DLD1 (cell line): ENCODE measurements at regions not wholly inside any gene's neighbourhood (a gene's known extent, or its start where the extent isn't known, plus 50 kb on each side); places are given as distances from the start of the nearest gene placed in this dataset.

Experiments
- in situ Hi-C: cut with HindIII; loops from 2 replicates; pipeline ENCODE4 v1.10.0; 2017; ENCODE audit warnings: low sequenced_read_pairs

DNA sequence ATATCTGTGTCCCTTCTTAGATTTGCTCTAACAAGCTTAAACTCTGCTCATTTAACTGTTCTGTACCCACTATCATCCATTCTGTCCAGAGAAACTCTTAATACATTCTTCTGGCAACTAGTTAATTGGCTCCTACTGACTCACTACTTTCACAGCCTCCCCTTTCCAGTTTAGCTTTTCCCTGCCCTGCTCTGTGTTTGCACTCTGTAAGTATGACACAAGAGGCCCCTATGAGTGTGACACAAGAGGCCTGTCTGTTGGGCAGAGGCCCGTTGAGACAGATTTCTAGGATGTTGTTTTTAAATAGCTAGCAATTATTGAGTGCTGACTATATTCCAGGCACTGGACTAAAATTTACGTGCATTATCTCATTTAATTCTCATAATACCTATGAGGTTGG is 246.0 kb upstream of the DAAM1 start:
- in situ Hi-C loops: no loop called here

DNA sequence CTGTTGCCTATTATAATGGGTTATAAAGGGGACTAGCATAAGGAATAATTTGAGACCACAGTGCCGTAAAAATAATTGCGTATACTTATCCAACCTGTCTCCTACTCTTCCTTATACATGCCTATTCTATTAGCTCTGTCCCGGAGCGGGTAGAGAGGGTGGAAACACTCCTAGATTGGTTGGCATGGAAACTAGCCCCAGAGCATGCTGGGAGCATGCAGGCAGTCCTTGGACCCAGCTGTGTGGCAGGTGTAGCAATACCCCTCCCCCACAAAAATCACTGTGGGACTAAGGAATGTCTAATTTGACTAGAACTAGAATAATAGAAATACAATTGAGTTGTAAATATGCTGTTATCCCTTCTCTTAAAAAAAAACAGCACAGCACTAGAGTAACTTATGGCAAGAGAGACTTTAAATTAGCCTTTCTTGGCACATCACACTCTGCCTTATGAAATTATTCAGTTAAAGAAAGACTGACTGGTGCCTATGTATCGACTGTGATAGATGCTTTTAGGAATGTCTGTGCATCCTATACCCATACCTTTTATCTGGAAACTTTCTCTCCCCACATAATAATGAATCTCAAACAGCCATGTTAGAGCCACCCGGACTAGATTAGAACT is 244.0 kb upstream of the DAAM1 start:
- in situ Hi-C loops: no loop called here

DNA sequence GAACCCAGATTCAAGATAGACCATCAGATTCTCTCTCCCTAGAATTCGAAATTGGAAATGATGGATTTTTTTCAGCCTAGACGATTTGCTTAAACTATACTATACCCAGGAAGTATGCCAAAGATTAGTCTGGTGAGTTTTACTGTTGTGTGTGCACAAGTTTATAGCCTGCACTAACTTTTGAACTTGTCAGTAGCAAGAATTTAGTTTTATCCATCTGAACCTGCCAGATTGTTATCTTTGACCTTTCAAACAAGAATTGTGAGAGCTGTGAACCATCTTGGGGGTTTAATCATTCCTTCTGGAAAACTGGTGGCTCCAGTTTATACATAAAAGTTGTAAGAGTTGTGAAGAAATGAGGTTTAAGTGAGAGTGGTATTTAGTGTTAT is 243.5 kb upstream of the DAAM1 start:
- in situ Hi-C loops: no loop called here

DNA sequence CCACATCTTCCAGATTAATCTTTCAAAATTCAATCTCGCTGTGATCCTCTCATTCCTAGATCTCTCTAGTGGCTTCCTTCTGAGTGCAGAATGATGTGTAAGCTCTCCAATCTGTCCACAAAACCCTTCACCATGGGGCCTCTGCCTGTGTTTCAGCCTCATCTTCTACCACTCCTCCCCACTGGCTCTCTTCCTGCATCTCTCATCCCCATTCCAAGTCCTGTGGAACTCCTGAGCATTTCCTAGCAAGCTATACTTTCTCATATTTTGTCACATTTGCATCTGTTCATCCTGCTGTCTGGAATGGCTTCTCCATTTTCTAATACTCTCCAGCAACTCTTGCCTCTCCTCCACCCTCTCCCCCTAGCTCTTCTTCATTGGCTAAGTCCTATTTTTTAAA is 242.0 kb upstream of the DAAM1 start:
- in situ Hi-C loops: no loop called here

DNA sequence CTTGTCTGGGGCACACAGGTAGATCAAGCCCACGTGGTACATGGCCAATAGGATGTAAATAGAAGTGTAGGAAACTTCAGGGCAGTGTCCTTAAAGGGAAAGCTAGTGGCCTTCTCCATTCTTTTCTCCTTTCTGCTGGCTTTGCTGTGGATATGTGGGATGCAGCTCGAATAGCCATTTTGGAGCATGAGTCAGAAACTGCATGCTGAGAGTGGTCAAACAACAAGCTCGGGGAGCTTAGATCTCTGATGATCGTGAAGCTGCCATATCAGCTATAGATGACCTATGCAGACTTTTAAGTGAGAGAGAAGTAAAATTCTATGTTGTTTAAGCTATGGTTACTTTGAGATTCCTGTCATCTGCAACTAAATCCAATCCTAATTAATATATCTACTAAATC is 241.3 kb upstream of the DAAM1 start:
- in situ Hi-C loops: no loop called here

DNA sequence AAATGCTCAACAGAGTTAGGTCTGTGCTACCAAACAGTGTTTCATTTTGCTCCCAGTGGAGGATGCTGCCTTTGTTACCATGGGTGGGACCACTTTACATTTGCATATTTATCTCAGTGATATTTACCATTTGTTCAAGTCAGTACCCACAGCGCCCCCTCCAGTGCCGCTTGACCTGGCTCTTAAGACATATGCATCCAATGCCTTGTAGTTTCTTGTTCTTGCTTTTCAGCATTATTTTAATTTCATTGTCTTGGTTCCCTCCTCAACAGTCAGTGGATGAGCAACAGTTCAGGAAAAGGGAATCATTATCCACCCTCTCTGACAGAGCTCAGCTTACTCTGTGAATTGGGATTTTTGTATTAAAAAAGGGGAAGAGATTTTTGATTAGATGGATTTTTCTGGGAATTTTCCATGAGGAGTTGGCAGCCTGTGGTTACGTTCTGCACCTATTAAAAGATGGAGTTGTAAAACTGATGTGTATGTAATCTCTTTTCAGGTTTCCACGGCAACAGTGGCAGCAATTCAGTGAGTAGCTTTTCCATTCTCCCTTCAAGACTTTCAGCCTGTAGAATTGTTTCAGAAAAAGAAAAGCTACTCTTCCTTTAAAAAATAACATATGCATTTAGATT is 240.5 kb upstream of the DAAM1 start:
- in situ Hi-C loops: no loop called here

DNA sequence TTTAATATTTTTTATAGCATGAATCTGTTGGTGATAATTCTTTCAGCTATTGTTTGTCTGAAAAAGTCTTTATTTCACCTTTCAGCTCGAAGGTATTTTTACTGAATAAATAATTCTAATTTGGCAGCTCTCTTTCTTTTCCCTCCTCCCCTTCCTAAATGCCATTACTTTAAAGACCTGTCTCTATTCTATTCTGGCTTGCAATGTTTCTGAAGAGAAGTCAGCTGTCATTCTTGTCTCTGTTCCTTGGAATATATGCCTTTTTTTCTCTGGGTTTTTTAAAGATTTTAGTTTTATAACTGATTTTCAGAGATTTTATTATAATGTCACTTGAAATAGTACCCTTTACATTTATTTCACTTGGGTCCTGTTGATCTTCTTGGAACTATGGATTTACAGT is 237.9 kb upstream of the DAAM1 start:
- in situ Hi-C loops: no loop called here

DNA sequence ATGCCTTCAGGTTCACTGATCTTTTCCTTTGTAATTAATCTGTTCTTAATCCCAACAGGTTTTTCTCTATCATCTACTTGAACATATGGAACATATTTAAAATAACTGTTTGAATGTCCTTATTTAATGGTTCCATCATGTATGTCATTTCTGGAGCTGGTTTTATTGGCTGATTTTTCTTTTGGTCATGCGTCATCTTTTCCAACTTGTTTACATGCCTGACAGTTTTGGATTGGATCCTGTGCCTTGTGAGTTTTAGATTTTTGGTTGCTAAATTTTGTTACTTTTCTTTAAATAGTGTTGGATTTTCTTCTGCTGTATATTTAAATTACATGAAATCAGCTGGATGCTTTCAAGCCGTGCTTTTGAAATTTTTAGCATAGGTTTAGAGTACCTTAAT is 237.3 kb upstream of the DAAM1 start:
- in situ Hi-C loops: no loop called here

DNA sequence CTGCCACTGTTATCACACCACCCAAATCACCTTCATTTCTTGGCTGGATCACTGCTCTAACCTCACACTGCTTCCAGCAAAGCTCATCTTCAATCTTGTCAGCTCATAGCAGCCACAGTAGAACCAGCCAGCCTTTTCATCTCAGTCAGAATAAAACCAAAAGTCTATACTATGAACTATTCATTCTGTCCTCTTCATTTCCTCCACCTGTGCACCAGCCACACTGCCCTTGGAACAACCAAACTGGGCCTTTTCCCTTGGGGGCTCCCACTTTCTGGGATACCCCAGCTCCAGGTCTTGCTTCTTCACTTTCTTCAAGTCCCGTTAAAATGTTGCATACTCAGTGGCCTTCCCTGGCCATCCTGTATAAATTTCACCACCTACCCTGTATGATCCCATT is 234.4 kb upstream of the DAAM1 start:
- in situ Hi-C loops: no loop called here

DNA sequence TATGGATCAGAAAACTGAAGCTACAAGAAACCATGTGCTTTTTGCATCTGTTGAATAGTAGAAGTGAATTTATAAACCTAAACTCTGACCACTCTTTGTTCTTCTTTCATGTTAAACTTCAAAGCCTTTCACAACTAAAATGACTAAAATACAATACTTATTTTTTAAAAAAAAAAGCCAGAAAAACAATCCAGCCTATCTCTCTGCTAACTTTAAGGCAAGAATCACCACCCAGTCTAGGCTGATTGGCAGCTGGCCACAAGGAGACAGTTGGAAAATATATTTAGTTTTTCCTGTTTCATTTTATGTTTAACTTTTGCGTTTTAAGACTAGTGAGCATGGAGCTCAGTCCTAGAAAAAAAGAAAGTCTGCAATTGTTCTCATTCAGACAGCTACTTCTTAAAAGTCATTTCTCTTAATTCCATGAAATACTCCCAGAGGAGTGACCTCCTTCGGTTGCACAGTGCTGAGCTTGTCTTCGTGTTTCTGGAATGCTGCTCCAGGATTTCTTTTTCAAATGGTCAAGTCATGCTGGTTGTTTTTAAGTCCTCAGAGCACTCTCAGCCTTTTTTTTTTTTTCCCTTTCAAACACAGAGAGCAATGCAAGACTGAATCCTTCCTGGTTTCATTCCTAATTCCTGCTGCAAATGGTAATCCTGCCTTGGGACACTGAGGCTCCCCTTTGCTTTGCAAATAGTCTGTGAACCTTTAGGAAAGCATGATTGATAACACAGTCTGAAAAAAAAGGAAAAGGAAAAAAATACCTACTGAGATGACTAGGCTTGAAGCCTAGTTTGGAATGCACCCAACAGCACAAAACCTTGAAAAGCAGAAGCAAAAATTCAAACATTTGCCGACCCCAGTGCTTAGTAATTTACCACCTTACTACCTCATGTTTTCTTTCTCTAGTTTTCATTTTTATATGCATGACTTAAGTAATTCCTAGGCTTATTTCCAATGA is 233.3 kb upstream of the DAAM1 start:
- in situ Hi-C loops: no loop called here

DNA sequence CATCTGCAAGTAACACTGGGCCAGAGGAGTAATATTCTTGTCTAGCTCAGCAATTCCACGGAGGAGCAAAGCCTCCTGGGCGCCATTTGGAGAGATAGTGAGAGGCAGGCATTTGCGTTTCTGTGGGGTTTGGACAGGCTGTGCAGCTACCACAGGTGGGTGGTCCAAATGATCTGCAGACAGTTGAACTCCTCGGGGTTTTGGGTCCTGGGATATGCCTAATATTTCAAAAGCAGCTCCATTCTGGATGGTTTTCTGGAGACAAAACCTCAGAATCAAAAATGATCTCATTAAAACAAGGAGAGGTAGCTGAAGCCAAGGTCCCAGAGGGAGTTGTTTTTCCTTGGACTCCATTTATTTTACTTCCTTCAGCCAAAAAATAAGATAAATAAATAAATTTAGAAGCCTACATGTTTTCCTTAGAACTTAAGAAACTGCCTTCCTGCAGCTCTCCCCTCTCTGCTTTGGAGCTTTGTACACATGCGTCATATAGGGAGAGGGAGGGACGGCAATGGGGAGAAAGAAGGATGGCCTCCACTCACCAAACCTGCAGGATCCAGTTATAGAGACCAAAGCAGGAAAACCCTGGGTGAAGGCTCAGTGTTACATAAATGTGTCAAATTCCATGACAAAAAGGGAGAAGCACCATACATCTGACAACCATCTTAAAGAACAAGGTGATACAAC is 227.3 kb upstream of the DAAM1 start:
- in situ Hi-C loops: no loop called here

DNA sequence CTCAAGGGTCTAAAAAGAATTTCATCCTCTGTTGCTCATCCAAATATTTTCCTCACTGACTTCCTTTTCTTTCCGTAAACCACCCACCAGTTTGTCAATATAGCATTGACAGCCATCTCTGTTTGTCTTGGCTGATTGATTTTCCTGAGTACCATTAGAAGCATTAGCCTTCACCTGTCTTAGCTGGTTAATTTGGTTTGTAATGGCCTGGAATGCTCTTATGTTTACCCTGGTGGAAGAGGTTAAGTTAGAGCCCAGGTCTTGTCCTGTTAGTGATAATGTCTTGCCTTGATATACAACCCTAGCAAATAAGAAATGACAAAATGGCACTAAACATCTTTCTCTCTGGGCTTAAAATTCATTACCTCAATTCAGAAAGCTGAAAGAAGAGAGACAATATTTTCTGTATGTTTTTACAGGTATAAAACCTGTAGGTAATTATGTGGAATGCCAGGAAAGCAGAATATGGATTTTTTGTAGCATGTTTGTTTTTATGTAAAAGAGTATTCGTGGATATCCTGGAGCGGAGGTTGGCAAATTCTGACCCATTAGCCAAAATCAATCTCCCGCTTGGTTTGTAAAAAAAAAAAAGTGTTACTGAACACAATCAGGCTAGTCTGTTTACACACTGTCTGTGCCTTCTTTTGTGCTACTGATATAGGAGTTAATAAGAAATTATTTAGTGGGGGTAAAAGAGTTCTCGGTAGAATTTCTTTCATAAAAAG is 224.4 kb upstream of the DAAM1 start:
- in situ Hi-C loops: no loop called here

DNA sequence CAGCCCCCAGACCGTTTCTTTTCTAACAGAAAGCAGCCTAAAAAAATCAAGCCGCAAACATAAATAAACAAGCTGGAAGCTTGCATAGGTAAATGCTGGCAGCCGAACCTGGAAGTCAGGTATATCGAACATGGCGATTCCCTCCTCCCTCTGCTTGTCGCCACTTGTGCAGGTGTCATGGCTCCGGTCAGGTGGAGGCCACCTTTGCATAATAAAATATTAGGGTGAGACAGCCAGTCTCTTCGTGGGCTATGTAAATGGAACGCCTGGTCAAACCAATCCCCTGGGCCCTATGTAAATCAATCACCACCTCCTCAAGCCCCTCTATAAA is 223.9 kb upstream of the DAAM1 start:
- in situ Hi-C loops: no loop called here

DNA sequence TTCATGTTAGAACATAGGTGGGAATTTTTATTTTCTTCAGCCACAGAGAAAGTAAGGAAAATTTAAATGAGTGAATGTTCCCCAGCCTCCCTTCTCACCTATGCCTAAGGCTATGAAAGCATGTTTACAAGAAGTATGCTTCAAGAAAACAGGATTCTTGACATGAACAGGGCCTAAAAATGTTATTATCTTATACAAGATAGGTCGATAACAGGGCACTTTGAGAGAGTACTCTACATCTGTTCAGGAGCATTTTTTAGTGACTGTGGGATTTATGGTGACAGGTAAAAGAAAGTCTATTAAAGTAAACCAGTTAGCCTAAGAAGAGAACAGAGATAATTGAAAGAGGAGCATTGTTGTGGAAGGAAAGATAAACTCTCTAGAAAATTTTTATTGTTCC is 222.9 kb upstream of the DAAM1 start:
- in situ Hi-C loops: no loop called here

DNA sequence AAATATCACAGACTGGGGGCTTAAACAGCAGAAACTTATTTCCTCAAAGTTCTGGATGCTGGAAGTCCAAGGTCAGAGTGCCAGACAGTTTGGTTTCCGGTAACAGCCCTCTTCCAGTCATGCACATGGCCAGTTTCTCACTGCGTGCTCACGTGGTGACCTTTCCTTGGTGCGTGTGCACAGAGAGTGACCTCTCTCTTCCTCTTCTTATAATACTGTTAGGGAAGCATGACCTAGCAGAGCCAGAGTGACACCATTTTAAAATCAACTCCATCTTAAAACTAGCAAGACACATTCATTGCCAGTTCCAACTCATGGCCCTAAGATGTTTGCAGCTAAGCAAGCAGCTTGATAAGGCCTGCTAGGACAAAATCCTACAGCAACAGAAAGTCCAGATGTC is 221.5 kb upstream of the DAAM1 start:
- in situ Hi-C loops: no loop called here

DNA sequence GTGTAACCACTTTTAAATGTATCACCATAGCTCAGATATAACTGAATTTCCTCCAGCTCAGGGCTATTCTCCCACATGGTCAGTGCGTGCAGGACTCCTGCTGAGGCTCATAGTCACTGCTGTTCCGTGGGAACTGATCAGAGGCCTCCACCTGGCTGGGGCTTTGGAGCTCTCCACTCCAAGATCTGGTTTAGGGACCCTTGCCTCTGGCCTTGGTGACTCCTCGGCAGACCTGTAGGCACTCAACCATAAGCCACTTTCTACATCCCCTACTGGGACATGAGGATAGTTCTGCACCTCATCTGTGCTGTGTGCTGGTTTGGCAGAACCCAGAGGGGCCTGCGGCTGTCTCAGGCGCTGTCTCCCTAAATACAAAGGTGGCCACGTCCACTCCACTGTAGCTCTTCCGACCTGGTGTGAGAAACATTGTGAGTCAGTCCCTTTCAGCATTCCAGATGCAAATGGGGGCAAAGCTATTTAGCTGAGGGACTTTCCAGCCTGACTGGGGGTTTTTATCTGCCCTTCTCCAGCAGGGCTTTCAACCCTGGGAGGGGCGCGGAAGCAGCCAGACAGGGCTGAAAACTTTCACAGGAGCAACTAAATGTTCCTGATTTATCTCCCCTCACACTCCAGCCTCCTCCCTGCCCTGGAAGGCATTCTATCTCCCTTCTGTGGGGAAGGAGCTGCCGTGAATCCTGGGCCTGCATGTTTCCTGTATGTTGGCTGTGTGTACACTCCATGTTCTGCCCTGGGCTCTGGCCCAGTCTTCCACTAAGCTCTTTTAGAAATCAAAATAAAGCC is 218.3 kb upstream of the DAAM1 start:
- in situ Hi-C loops: no loop called here

DNA sequence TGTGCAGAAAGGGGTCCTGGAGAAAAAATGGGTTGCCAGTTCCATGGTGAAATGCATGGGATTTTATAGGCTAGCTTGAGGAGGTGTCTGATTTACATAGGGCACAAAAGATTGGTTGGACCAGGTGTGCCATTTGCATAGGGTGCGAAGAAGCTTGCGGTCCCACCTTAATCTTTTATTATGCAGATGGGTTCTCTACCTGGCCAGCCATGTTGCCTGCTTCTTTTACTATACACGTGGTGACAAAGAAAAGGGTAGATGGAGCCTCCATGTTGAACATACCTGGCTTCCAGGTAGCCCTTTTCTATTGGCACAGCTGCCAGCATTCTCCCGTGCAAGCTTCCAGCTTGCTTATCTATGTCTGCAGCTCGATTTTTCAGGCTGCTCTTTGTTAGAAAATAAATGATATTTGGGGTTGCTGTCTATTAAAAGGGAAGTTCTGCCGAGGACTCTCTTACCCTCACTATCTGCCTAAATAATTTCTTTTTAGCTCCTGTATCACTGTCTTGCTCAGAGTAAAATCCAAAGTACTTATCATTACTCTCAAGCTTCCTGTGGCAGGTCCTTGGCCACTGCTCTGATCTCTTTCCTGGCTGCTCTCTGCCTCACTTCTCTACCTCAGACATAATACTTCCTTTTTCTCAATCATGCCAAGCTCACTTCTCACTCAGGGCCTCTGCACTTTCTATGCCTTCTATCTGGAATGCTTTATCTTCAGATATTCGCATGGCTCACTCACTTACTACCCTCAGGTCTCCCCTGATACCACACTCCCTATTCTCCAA is 216.0 kb upstream of the DAAM1 start:
- in situ Hi-C loops: no loop called here

DNA sequence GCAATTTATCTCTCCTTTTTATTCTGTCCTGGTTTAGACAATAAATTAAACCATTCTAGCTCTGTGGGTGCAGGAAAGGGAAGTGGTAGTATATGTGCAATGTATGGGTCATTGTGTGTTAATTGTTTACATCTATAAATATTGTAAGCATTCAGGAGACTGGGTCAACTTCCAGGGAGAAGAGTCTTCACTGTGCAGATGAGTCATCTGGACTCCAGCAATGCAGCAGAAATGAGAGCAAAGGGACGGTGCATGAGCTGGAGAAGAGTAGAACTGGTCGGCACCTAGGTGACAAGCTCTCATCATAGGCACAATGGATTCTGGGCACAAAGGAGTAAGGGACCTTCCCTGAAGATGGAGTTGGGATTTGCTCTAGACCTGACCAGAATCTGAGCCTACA is 211.1 kb upstream of the DAAM1 start:
- in situ Hi-C loops: no loop called here

DNA sequence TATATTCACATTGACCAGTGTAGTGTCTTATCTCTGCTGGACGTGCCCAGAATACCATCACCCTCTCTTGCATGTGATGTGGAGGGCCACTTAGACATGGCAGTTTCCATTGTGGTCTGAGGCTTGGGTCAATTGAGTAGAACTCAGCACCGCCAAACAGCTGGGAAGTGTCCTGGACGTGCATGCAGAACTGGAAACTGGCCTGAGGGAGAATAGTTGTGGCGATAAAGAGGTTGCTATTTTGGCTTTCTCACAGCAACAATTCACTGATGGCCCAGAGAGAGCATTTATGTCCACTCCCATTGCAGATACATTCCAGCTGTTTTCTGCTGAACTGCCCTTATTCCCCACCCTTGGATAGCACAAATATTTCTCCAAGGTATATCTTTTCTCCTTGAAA is 210.1 kb upstream of the DAAM1 start:
- in situ Hi-C loops: no loop called here
